ENCODE measurements at regions not wholly inside any gene's neighbourhood (a gene's known extent, or its start where the extent isn't known, plus 50 kb on each side); places are given as distances from the start of the nearest gene placed in this dataset.

DNA sequence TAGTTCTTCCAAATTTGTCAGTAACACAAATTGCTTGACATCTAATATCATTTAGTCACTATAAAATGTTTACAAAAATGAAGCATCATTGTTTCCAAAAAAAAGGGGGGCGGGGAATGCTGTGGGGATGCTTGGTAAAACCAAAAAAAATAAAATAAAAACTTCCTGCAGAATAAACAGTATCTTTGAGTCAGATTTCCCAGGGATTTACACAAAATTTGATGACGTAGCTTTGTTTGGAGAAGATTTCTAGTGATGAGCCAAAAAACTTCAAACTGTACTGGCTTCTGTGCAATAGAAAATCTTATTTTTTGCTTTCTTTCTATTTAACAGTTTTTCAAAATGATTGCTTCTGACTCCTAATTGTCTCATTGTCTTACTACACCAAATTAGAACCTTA, 80.0 kb downstream of the MZT1 start:
- no peak overlapping the region for H2AFZ ChIP-seq (ENCODE audit: low read depth, low read length, poor library complexity, severe bottlenecking)
- intact Hi-C loops (cut with micrococcal nuclease), result no loop called here
- POLR2A ChIA-PET, result no interaction called here
- ATAC-seq (no peak), DNase-seq (ENCODE audit: low read depth, low spot score) (no peak)
- H3K9me3 ChIP-seq (ENCODE audit: control insufficient read depth in 1 of 2, insufficient read depth in 1 of 2, low read depth in 1 of 2, low read length in 2 of 2), result no peaks in the 10 kb centered on the region
- CTCF ChIA-PET, result no interaction called here
- no peaks in the 10 kb centered on the region for H4K20me1 ChIP-seq (ENCODE audit: insufficient read depth)
- H3K4me3 ChIP-seq (replicated peaks in 1 of 2; ENCODE audit: low read depth in 1 of 2, low read length in 2 of 2), result no peak overlapping the region
- no peaks in the 10 kb centered on the region for H3K79me2 ChIP-seq (ENCODE audit: insufficient read depth, low read length)
- no peak overlapping the region for H3K27ac ChIP-seq (ENCODE audit: low read depth, low read length)
- no peaks in the 10 kb centered on the region for H3K9me2 ChIP-seq (ENCODE audit: insufficient read depth)
- RAD21 ChIA-PET (ENCODE audit: low non-redundant PET in 1 of 2, low total read pairs in 2 of 2, uncharacterized antibody in 2 of 2, unreplicated experiment in 2 of 2), result no interaction called here
- no peaks in the 10 kb centered on the region for H3K4me1 ChIP-seq (ENCODE audit: control insufficient read depth in 1 of 2, insufficient read depth in 2 of 2, low read length in 2 of 2)
- no TSS peak for BruUV-seq (replicated peaks)
- no peak for TF ChIP-seq CBX3 (IDR thresholded peaks at IDR 0.05; ENCODE audit: low read depth)
- no peak for TF ChIP-seq MAX (IDR thresholded peaks at IDR 0.05)
- TF ChIP-seq, protein P1, sequence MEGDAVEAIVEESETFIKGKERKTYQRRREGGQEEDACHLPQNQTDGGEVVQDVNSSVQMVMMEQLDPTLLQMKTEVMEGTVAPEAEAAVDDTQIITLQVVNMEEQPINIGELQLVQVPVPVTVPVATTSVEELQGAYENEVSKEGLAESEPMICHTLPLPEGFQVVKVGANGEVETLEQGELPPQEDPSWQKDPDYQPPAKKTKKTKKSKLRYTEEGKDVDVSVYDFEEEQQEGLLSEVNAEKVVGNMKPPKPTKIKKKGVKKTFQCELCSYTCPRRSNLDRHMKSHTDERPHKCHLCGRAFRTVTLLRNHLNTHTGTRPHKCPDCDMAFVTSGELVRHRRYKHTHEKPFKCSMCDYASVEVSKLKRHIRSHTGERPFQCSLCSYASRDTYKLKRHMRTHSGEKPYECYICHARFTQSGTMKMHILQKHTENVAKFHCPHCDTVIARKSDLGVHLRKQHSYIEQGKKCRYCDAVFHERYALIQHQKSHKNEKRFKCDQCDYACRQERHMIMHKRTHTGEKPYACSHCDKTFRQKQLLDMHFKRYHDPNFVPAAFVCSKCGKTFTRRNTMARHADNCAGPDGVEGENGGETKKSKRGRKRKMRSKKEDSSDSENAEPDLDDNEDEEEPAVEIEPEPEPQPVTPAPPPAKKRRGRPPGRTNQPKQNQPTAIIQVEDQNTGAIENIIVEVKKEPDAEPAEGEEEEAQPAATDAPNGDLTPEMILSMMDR (IDR thresholded peaks at IDR 0.05 in 2 of 3, conservative IDR thresholded peaks at IDR 0.05 in 1 of 3; ENCODE audit: borderline replicate concordance in 1 of 3, insufficient read depth in 1 of 3, low read depth in 2 of 3, low read length in 2 of 3), result no peak
- TF ChIP-seq FOSL1 (IDR thresholded peaks at IDR 0.05; ENCODE audit: low read depth), result no peak
- no peak for TF ChIP-seq EGR1 (IDR thresholded peaks at IDR 0.05; ENCODE audit: low read depth)
- no peak for TF ChIP-seq EZH2phosphoT487 (IDR thresholded peaks at IDR 0.05; ENCODE audit: borderline replicate concordance)
- TF ChIP-seq POLR2AphosphoS5 (IDR thresholded peaks at IDR 0.05; ENCODE audit: low read depth, low read length), result no peak
- no peak for TF ChIP-seq SIN3A (IDR thresholded peaks at IDR 0.05; ENCODE audit: low read depth)
- TF ChIP-seq JUND (IDR thresholded peaks at IDR 0.05), result no peak
- no peak for TF ChIP-seq ZFX (IDR thresholded peaks at IDR 0.05)
- TF ChIP-seq, protein P2, sequence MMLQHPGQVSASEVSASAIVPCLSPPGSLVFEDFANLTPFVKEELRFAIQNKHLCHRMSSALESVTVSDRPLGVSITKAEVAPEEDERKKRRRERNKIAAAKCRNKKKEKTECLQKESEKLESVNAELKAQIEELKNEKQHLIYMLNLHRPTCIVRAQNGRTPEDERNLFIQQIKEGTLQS (IDR thresholded peaks at IDR 0.05), result no peak
- TF ChIP-seq TCF7L2 (IDR thresholded peaks at IDR 0.05; ENCODE audit: borderline replicate concordance, extremely low read depth, insufficient read depth, insufficient read length), result no peak
- H3K4me2 ChIP-seq (ENCODE audit: low read length), result no peak overlapping the region
- no peaks in the 10 kb centered on the region for H3K36me3 ChIP-seq (ENCODE audit: control insufficient read depth in 1 of 2, insufficient read depth in 2 of 2, low read length in 2 of 2)
- no peaks in the 10 kb centered on the region for H3K27me3 ChIP-seq (ENCODE audit: insufficient read depth, low read length)
- no peak overlapping the region for H3K9ac ChIP-seq (ENCODE audit: low read length)
